ENCODE measurements at regions not wholly inside any gene's neighbourhood (a gene's known extent, or its start where the extent isn't known, plus 50 kb on each side); places are given as distances from the start of the nearest gene placed in this dataset.
"Not testable (repeated sequence)": the region's sequence is repeated elsewhere in the genome, so short reads cannot be mapped to it uniquely, and the experiment has no call there.

DNA sequence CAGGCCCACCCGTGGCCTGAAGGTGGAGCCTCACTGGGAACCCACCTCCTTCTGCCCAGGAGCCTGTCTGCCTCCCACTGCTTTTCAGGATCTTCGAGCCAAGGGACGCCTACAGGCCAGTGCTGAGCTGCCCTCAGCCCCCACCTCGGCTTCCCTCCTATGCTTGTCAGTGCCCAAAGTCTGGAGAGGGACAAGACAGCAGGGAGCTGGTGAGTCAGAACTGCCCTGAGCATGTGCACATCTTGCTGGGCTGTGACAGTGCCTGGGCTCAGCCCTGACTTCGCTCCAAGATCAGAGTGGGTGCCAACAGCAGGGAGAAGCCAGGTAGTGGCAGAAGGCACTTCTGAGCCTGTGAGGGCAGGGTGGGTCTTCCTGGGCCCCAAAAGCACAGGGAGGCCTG lies 286.8 kb downstream of the AEBP2 start:
- DNase-seq: no peak

DNA sequence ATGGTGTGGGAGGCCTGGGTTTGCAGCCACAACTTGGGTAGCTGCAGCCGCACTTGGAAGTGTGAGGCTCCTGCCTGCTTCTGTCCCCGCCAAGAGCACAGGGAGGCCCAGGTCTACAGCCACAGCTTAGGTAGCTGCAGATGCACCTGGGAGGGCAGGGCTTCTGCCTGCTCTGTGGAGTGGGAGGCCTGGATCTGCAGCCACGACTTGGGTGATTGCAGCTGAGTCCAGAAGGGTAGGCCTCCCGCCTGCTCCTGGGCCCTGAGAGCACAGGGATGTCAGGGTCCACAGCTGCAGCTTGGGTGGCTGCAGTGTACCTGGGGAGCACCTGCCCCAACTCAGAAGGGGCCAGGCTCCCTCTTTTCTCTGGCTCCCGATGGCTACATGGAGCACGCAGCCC lies 287.3 kb downstream of the AEBP2 start:
- DNase-seq: no peak

DNA sequence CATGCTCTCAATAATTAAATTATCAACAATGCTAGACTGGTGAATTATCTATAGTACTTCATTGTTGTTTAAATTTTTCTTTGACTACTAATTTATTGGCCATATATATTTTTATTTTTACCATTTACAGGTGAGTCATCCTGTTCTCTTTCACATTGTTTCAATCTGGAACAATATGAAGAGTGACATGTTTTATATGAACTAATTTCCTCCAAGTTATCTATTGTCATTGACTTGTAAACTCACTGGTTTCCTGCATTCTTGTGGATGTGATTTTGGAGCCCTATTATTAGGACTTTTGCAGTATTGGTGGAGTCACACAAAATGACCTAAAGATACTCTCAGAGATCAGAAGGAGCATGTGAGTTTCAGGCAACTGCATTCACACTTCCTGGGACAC lies 297.7 kb downstream of the AEBP2 start:
- DNase-seq: no peak

DNA sequence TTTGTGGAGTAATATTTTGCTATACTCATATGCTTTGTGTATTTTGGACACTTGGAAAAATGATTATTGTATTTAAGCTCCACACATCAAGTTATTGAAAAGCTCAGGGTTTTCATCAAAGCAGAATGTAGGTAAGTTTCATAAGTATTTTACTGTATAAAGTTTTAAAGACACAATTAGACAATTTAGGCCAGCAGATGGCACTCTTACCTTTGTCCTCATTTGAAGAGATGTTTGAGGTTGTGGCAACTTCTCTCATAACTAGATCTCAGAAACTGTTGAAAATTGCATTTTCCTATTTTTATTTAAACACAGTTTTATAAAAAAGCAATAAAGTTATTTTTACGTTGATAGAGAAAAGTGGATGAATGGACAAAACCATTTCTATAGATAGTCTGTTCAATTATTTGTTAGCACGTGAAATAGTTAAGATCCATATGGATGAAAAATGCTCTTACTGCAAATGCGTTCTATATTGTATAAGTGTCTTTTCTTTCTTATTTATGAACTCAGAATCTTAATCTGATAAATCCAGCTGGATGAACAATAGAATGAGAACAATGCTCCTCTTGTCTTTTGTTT lies 300.0 kb downstream of the AEBP2 start:
- peak; percentile 7 for DNase-seq

DNA sequence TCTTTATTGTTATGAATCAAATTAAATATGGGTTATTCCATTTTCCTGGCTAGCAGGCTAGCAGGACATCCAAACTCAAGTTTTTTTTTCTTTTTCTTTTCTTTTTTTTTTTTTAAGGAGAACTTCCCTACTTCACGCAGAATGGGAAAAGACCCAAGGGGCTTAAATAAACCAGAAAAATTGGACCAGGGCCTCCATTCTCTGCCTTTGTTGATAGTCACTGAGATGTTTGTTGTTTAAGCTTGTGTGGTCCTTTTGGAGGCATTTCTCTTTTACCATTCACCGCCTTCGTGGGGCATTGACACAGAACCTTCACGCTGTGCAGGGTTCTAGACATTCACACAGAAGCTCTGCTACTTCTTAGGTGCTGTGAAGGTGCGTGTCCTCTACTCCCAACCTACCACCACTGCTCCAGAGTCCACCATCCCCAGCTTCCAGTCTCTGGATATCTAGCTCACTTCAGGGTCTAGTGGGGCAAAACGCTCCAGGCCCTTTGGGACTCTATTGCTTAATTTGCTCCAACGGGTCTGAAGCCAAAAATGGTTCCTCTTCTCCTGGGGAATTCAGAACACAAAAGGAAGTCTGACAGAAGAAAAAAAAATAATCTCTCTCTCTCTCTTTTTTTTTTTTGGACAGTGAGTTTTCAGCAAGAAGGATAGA lies 301.3 kb downstream of the AEBP2 start:
- no peak for DNase-seq

DNA sequence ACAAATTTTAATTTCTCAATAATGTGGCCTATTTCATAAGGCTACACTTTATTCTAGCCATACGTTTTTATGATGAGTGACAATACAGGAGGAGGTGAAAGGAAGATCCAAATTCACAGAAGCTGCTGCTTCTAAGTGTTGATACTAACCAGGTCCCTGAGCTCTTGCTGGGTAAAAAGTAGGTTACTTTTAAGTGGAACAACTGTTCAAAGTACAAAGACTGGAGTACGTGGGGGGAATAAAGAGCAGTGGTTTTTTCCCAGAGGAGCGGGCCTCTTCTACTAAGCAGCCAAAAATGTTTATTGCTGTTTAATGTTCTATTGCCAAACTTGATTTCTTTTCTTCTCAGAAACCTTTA lies 301.8 kb downstream of the AEBP2 start:
- no peak for DNase-seq

DNA sequence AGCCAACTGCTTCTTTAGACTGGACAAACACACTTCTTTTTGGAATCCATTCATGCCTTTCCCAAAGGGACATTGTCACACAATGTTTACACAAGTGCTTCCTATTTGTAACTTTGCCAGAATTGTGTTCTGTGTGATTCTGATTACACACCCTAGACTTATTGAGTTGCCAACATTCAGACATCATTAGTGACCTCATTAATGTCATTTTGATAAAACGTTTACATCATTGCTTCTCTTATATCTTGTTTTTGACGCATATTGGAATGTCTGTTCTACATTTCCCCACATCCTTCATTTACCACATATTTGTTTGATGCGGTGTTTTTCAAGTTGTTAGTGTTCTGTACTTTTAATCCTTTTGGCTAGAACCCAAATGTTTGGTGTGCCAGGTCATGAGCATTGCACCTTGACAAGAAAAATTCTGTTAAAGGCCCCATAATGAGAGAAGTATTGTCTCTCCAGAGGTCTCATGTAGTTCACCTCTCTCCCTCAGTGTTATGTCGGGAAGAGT lies 305.5 kb downstream of the AEBP2 start:
- no peak for DNase-seq

DNA sequence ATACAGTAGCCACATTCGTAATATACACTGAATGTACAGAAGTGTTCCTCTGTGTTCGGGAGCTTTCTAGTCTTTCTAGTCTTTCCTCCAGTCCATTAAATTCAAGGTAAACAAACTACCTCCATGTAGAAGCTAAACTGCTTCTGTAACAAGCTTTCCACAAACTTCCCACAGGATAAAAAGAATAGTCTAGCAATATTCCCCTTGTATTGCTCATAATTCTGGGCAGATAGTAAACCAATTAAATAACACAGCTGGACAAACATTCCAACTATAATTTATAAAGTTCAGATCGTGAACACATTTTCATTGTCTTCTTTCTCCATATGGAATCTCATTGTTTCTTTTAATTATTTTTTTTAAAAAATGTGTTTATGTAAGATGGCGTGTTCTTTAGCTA lies 307.2 kb downstream of the AEBP2 start:
- no peak for DNase-seq

DNA sequence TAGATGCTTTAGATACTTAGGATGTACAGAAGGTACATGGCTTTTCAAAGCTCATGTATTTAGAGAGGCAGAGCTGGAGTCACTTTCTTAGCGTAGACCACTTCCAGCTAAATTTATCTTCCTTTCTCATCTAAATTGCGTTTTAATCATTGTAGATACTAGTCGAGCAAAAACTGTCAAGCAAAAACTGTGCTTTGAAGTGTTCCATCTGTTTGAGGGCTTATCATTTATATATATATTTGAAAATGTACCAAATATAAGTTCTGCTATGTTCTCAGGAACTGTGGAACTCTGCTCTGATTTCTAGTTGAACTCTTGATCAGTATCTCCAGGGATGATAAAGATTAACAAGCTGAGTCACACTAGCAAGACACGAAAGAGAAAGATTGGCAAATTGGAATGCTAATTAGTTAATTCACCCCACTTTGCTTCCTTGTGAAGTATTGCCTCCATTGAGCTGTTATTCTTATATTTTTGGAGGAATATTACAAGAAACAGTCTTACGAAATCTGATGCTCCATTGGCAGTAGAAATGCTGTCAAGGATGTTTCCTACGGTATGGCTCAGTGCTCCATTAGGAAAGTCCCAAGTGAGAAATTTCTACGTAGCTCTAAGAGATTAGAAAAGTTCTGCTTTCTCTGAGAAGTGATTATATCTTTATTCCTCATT lies 310.7 kb downstream of the AEBP2 start:
- DNase-seq: no peak

DNA sequence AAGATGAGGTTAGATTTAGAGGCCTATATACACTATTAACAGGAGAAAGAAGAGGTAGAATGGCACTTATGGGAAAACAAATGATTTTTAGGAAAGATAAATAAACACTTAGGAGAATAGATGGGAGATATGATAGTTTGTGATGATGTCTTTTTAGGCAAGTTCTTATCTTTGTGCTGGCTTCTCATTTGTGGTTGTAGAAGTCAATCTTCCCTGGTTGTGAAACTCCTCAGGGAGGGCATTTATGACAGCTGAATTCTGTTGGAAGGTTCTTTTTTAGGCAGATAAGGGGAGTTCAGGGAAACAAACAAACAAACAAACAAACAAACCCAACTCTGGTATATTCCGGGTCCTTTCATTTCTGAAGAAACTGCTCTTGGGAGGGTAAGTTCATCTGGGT lies 311.8 kb downstream of the AEBP2 start:
- no peak for DNase-seq

DNA sequence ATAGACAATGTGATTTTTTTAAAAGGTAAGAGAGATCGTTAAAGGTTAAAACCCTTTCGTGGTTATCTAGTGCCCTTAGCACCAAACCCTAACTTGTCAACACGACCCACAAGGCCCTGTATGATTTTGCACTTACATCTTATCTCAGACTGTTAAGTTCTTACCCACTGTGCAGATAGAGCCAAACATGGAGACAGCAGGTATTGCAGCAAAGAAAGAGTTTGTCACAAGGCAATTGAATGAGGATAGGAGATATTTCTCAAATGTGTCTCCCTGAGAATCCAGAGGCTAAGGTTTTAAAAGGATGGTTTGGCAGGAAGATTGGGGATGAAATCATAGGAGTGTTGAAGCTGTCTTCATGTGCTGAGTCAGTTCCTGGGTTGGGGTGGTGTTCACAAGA lies 313.4 kb downstream of the AEBP2 start:
- no peak for DNase-seq

DNA sequence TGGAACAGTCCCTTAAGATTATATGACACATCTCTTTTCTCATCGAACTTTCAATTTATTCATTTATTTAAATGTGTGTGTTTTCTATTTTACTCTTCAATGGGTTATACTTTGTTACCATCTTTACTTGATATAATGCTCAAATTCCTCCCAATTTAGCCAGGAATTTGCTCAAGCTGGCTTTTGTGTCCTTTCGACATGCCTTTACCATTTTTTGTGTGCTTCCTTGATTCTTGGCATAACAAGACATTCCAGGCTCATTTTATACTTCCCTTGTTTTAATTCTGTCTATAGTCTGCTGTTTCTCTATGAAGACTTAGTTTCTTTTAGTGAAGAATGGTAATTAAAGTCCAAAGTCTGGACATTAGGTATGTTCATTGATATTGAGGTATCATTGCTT lies 315.8 kb downstream of the AEBP2 start:
- DNase-seq: no peak

DNA sequence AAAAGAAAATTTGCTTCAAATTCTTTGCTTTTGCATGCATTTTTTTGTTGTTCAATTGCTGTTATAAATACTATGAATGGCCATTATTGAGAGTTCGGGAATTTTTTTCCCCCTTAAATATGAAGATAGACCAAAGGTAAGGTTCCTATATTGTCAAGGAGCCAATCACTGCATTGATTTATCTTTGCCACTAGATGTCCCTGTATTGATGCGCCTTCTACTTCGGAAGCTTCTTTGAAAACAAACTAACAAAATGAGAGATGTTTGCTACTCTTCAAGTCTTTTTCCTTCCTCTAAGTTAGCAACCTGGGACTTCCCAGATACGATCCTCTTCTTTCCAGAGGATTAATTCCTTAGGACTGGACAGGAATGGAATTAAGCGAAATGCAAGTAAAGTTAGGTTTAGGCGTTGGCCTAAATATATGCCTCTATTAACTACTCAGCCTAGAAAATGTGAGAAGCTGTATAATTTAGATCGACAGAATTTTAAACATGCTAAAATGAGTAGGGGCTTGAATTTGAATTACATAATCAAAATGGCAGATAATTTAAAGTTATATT lies 318.1 kb downstream of the AEBP2 start:
- DNase-seq: no peak

DNA sequence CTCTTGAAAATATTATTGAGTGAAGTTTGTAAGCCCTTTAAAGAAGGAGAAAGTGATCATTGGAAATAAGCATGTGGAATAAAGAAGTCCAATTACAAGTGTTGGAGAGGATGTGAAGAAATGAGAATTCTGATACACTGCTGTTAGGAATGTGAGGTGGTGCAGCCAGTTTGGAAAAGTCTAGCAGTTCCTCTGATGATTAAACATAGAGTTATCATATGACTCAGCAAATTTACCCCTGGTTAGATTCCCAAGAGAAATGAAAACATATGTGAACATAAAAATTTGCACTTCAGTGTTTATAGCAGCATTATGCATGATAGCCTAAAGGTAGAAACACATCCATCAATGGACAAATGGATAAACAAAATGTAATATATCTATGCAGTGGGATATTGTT lies 319.9 kb downstream of the AEBP2 start:
- no peak for DNase-seq

DNA sequence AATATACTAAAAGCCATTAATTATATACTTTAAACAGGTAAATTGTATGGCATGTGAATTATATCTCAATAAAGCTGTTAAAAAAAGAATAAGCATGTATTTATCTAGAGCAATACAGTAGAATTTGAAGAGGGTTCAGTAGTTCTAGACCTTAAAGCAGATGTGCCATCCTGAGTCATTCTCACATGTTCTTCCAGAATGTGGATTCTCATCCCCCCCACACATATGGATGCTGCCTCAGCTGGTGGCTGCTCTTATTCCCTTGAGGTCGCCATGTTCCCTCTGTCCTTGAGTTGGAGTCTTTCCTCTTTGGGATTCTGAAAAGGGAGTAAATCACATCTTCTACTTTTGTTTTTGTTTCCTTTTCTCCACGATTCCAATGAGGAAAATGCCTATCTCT lies 321.3 kb downstream of the AEBP2 start:
- no peak for DNase-seq

DNA sequence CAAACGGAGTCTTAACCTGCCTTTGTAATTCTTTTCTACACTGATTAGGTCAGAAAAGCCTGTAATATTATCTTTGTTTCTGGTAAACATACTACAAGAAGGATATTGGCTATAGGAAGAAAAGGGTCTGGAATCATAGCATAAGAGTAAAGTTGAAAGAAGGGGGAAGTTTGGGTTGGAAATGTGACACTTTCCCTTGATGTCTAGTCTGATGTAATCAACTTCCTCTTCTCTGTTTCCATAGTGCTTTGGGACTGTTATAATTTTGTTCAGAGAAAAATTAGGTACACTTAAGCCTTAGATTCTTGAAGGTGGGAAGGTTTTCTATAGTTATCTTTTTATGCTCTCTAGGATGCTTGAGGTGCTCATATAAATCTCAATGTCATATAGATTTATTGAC lies 322.2 kb downstream of the AEBP2 start:
- no peak for DNase-seq

DNA sequence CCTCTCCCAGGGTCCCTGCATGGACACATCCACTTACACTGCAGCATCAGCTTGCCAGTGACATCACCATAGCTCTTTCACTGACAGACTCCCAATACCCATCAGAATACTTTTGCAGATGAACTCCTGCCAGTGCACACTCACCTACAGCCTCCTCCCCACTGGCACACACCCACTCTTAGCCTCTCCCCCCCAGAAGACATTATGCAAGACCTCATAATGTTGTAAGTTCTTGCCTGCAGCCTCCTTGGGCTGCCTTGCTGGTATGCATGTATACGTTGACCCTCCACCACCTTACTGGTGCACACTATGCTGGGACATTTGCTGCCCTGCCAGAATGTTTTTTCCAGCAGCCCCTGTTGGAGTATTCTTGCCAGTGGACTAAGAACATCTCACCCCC lies 324.2 kb downstream of the AEBP2 start:
- DNase-seq: no peak

DNA sequence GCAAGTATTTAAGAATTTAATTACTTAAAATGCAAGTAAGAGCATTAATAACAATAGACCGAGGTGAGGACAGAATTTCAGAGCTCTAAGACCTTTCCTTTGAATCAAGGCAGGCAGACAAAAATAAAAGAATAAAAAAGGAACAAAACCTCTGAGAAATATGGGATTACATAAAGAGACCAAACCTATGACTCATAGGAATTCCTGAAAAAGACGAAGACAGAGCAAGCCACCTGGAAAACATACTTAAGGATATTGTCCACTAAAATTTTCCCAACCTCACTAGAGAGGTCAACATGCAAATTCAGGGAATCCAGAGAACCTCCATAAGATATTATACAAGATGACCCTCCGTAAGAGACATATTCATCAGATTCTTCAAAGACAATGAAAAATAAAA lies 325.1 kb downstream of the AEBP2 start:
- no peak for DNase-seq

DNA sequence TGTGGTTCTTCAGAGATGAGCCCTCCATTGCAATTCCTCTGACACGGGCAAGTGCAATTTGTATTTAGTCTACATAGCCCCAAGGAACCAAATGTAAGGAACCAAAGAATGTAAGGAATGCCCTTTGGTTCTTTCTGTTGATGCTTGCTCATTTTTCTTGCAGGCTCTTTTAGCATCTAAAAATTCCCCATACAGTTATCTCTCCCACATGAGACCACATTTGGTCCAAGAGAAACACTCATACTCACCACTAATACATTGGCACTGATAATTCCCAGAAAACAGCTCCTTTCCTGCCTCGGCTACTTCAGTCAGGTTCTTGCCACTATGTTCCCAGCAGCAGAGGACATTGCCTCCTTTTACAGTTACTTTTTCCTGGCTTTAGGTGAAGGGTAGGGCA lies 332.6 kb downstream of the AEBP2 start:
- no peak for DNase-seq

DNA sequence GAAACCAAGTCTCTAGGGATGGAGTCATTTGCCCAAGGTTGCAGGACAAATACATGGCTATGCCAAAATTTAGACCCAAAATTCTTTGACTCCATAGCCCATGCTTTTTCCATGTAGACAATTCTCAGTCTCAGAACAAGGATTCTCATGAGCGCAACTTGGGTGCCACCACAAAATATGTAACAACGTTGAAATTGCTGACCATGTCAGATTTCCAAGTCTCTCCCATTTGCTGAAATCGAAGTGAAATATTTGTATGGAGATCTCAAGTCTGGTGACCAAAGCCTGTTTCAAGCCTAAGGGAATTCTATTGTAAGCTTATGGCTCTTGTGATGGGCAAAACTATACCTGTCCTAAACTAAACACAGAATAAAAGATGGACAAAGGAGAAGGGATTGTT lies 333.5 kb downstream of the AEBP2 start:
- no peak for DNase-seq

DNA sequence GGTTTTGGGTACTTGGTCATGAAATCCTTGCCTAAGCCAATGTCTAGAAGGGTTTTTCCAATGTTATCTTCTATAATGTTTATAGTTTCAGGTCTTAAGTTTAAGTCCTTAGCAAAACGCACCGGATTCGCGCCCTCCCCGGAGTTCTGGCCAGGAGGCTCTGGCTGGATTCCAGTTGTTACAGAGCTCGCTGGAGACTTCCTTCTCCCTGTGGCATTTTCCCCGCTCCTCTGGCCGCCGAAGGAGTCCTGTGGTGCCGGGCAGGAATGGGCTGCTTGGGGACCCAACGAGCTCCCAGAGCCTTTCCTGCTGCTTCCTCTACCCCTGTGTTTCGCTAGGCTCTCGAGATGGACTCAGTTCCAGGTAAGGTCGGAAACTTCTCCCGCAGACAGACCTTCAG lies 335.9 kb downstream of the AEBP2 start:
- no peak for DNase-seq

DNA sequence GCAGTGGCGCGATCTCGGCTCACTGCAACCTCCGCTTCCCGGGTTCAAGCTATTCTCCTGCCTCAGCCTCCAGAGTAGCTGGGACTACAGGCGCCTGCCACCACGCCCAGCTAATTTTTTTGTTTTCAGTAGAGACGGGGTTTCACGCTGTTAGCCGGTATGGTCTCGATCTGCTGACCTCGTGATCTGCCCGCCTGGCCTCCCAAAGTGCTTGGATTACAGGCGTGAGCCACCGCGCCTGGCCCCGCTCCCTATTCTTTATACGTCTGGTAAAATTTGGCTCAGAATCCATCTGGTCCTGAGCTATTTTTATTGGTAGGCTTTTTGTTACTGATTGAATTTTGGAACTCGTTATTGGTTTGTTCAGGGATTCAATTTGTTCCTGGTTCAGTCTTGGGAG lies 336.7 kb downstream of the AEBP2 start:
- DNase-seq: not testable (repeated sequence)

DNA sequence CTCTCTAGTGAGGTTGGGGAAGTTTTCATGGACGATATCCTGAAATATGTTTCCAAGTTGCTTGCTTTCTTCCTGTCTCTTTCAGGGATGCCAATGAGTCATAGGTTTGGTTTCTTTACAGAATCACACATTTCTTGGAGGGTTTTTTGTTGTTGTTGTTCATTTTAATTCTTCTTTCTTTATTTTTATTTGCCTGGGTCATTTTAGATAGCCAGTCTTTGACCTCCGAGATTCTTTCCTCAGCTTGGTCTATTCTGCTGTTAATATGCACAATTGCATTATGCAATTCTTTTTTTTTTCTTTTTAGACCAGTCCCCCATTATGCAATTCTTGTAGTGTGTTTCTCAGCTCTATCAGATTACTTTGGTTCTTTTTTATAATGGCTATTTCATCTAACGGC lies 338.9 kb downstream of the AEBP2 start:
- DNase-seq: no peak

DNA sequence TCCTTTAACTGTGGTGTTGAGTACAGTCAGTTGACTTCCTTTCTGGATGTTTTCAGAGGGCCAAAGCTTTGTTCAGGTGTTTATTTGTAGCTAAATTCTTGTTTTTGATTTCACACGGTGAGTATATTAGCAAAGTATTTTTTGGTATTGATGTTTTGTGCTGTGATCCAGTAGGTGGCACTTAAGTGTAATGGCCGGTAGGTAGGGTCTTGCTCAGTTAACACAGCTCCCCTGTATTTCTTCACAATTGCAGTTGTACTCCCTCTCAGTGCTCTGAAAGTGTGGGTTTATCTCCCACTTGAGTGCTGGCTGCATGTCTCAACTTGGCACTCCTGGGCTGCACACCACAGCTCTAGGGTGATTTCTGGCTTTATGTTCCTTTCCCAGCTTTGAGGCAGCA lies 339.5 kb downstream of the AEBP2 start:
- no peak for DNase-seq
